Choroid plexus epithelial cell (primary cell): ENCODE measurements at regions not wholly inside any gene's neighbourhood (a gene's known extent, or its start where the extent isn't known, plus 50 kb on each side); places are given as distances from the start of the nearest gene placed in this dataset.
"Not testable (repeated sequence)": the region's sequence is repeated elsewhere in the genome, so short reads cannot be mapped to it uniquely, and the experiment has no call there.

ENCODE experiments used
- DNase-seq: peaks from one replicate; pipeline ENCODE4 v3.0.0-alpha.2; 2010; ENCODE audit warnings: low read depth
- H3K4me3 ChIP-seq: 2 replicates; pipeline ENCODE4 v1.5.1; 2011; ENCODE audit warnings: low read depth, mild to moderate bottlenecking, control low read depth, low read length, moderate library complexity
- TF ChIP-seq, protein P1 (sequence below): conservative IDR thresholded peaks from 2 replicates; pipeline ENCODE4 v1.5.1; 2011; ENCODE audit warnings: low read depth, mild to moderate bottlenecking, control low read depth, inconsistent platforms, low read length, moderate library complexity

DNA sequence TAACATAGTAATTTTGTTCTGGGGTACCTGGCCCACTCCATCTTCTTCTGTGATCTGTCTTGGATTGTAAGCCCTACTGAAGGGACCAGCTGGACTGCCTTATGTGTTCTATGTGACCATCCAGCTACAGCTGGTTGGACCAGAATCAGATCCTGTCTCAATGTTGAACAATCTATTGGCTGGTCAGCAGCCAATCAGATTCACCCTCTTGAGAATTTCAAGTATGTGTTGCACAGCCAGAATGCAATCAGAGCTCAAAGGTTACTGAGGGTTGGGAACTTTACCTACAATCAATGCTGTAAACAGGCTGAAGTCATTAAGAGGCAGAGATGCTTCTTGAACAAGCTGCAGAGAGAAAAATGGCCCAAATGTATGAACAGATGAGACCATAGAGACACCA lies 61.9 kb downstream of the KCNC4 start:
- peak; percentile 8 for DNase-seq
- TF ChIP-seq, protein P1, sequence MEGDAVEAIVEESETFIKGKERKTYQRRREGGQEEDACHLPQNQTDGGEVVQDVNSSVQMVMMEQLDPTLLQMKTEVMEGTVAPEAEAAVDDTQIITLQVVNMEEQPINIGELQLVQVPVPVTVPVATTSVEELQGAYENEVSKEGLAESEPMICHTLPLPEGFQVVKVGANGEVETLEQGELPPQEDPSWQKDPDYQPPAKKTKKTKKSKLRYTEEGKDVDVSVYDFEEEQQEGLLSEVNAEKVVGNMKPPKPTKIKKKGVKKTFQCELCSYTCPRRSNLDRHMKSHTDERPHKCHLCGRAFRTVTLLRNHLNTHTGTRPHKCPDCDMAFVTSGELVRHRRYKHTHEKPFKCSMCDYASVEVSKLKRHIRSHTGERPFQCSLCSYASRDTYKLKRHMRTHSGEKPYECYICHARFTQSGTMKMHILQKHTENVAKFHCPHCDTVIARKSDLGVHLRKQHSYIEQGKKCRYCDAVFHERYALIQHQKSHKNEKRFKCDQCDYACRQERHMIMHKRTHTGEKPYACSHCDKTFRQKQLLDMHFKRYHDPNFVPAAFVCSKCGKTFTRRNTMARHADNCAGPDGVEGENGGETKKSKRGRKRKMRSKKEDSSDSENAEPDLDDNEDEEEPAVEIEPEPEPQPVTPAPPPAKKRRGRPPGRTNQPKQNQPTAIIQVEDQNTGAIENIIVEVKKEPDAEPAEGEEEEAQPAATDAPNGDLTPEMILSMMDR = no peak
- H3K4me3 ChIP-seq = no peak overlapping the region

DNA sequence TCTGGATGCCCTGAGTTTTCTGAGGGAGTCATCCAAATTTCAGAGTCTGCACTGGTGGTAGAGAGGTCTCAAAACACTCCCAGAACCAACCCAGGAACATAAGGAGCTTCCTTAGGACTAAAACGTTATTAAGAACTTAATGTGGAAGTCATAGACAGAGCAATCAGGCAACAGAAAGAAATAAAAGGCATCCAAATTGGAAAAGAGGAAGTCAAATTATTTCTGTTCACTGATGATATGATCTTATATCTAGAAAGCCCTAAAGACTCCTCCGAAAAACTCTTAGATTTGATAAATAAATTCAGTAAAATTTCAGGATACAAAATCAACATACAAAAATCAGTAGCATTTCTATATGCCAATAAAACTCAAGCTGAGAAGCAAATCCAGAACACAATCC lies 63.7 kb downstream of the KCNC4 start:
- not testable (repeated sequence) for H3K4me3 ChIP-seq, DNase-seq

DNA sequence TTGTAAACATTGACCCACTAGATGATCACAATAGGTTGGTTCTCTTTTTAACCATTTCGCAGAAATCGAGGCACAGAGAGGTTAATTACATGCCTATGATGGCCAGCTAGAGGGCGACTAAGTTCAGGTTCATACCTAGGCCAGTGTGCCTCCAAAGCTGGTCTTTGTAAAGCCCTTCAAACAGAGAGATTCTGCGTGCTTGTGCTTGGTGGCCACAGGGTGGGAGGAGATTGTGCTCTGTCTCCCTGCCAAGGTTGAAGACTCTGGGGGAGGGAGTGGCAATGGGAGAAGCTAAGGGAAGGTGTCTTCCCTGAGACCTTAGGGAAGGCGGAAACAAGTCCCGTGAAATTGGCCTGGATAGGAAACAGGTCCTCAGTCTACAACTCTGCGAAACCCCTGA lies 59.1 kb upstream of the RBM15 start:
- no peak for DNase-seq
- H3K4me3 ChIP-seq = no peak overlapping the region
- TF ChIP-seq, protein P1 = no peak

DNA sequence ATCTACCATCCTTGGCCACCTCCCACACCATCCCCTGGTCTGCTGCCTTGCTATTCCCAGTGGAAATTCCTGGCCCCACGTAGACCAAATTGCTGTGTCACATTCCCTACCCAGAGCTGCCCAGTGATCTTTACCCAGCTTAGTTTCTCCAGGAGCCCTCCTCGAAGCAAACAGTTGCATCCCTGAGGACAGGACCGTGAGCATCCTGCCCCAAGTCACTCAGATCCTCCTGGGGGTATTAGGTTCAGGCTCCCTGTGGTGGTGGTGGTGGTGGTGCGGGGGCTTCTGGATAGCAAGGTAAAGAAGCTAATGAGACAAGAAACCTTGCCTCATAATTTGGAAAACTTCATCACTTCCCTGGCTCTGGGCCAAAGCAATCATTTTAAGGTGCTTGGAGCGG lies 58.4 kb upstream of the RBM15 start:
- TF ChIP-seq, protein P1 = no peak
- DNase-seq = no peak
- H3K4me3 ChIP-seq = no peak overlapping the region

DNA sequence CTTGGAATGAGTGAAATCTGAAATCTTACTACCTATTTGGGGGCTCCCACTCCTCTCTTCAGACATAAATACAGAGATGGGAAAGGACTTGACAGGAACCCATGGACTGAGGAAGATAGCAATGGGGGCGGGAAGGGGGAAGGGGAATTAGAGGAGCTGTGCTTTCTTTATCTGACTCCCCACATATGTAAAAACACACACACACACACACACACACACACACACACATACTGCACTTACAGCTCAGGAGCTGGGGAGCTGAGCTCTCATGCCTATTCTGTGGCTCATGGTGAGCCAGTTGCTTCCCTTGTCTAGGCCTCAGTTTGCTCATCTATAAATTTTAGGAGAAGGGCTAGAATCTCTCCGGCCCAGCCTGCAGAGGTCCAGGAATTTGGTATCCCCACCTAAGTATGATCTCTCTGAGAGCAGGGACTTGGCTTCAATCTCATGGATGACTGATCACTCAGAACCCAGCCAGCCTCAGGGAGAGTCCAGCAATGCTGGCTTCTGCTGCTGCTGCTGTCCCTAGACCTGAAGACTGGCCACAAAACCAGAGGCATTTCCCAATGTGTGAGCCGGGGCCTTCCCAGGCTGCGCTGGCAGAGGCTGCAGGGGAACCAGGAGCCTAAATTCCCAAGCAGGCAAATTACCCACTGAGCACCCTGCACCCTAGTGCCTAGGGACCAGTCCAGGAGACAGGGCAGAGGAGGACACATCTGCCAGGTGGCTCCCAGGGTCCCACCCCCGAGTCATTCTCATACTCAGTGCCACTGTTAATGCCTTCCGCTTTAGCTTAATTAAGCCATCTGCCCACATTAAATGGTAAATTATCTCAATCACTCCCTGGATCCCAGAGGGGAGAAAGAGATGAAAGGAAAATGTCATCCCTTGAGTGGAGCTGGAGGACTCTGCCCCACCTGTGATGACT lies 57.5 kb upstream of the RBM15 start:
- H3K4me3 ChIP-seq = no peak overlapping the region
- TF ChIP-seq, protein P1 = no peak
- DNase-seq = peak; percentile 10

DNA sequence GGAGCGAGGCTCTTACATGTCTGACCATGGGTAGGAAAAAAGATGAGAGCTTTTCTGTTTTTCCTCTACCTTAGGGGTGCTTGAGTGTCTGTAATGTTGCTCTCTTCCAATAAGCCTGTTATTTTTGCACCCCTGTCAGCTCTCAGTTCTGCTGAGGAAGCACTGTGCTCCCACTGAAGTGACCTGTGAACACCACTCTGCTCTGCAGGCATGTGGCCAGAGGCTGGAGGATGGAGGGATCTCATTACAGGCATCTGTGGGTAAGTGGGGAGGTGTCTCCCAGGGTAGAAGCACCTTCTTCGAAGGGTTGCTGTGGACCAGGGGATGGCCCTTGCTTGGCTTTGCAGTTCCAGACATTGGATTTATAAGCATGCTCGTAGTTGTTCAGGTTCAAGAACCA lies 56.8 kb upstream of the RBM15 start:
- TF ChIP-seq, protein P1 = no peak

DNA sequence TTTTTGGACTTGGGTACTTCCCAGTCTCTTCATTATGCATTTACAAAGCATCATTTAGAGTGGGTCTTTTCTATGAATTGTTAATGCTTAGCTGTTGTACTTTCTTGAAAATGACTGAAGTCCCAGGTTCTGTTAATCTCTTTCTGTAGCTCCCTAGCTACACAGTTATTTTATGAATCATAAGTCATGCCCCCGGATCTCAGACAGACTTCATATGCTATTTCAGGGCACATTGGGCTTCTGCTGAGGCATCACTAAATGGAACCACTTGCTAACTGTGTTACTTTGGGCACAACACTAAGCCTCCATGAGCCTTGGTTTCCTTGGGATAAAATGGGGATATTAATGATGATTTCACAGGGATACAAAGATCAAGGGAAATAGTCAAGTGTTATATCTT lies 55.5 kb upstream of the RBM15 start:
- H3K4me3 ChIP-seq = no peak overlapping the region
- DNase-seq = peak; percentile 49
- TF ChIP-seq, protein P1 = no peak

More for the DNA sequence above, 56.8 kb upstream of the RBM15 start:
- no peak overlapping the region for H3K4me3 ChIP-seq
- DNase-seq = no peak
